GM19372 (cell line): ENCODE measurements at regions not wholly inside any gene's neighbourhood (a gene's known extent, or its start where the extent isn't known, plus 50 kb on each side); places are given as distances from the start of the nearest gene placed in this dataset.

Source experiments
- ATAC-seq: cut with Tn5 transposase; IDR thresholded peaks from one replicate; pipeline ENCODE4 v1.9.1; 2021; ENCODE audit warnings: mild to moderate bottlenecking, low read depth, moderate library complexity; ENCODE audit not compliant: unreplicated experiment

GRCh38 chr18:41842886-41843285, 112.1 kb upstream of the PIK3C3 start:
- no peak for ATAC-seq

GRCh38 chr18:41829647-41830516, 125.2 kb upstream of the PIK3C3 start:
- ATAC-seq = no peak

DNA sequence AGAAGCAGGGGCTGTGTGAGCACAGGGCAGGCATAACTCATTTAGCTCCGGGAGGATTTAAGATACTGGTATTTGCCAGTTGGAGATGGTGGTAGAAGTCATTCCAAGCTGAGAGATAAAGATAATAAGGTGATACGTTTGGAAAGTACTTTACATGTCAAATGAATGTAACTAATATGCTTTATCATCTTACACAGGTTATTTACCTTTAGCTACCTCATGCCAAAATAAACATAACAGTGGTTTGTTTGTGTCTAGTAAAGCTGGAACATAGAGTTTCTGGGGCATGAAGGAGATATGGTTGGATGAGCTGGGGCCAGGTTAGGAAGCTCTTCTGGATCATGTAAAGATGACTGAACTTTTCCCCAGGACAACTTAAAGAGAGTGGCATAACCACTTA, 126.9 kb upstream of the PIK3C3 start:
- no peak for ATAC-seq

- no peak for ATAC-seq
Measured at GRCh38 chr18:41820784-41821183, 134.2 kb upstream of the PIK3C3 start.

DNA sequence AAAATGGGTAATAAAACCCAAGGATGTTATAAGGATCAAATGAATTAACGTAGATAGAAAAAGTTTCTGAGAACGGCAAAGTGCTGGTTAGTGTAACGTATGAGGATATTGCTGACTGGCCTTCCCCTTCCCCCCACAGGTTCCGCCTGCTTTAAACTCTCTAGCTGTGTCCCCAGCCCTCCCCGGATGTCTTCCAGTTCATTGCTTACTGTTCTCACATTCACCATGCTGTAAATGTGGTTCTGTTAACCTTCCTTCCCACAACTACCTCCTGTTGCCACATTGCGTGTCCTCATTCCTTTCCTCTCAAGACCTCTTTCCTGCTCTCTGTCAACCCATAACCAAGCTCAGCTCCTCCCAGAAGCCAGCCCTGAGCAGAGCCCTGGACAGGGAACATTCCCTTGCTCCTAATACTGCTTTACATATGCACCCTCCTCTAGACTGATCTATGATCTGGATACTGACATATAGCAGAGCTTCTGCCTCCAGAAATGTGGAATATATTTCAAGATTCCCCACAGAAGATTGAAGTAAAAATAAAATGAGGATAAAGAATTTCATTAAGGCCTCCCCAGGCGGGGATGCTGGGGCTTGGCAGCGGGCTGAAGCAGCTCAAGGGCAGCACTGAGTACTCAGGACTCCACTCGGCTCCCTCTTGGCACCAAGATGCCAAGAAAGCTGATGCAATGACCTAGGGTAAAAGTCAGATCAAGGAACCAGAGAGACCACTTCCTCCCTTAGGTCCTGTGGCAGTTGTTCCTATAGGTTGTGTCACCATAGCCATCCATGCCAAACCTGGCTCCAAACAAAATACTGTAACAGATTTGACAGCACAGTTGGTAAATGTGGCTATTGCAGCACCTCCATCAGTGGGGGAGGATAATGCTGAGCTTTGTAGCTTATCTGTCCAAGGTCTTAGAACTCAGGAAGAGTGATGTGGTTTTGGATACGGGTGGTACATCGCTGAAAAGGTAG, 136.4 kb upstream of the PIK3C3 start:
- ATAC-seq = no peak

GRCh38 chr18:41814651-41815050, 140.4 kb upstream of the PIK3C3 start:
- no peak for ATAC-seq

- no peak for ATAC-seq
Measured at GRCh38 chr18:41809652-41810051, 145.4 kb upstream of the PIK3C3 start.

DNA sequence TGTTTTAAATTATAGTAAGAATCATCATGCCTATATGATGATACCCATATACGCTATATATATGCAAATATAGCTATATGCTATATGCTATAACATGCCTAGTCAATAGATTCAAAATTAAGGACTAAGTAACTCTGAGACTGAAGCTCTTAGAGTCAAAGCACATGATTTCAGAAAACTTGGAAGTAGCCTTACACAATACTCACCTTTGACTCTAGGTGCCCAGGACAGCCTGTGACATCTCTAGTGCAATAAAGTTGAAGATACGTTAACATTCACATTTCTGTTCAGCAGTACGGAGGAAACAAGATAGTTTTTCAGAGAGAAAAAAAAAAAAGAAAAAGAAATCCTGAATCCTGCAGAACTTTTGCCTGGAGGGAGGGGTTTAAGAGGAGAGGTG, 149.7 kb upstream of the PIK3C3 start:
- ATAC-seq = no peak

GRCh38 chr18:41798879-41799278, 156.2 kb upstream of the PIK3C3 start:
- no peak for ATAC-seq

GRCh38 chr18:41790687-41791086, 164.3 kb upstream of the PIK3C3 start:
- no peak for ATAC-seq

GRCh38 chr18:41789001-41789400, 166.0 kb upstream of the PIK3C3 start:
- no peak for ATAC-seq

DNA sequence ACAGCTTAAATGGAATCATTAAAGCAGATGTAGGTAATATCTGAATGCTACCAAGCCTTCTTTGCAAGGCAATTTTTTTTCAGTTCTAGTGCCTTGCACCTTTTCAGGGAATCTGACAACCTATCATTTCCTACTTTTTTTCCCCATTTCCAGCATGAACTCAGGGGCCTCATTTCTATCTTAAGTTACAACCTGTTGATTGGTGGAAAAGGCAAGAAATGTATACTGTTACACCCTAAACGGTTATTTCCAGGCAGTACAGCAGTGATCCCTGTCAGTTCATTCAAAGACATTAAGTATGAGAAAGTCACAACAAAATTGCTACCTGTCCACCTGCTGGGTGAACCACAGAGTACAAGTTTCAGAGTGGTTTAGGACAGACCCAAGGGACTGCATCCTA, 171.2 kb upstream of the PIK3C3 start:
- ATAC-seq = no peak

DNA sequence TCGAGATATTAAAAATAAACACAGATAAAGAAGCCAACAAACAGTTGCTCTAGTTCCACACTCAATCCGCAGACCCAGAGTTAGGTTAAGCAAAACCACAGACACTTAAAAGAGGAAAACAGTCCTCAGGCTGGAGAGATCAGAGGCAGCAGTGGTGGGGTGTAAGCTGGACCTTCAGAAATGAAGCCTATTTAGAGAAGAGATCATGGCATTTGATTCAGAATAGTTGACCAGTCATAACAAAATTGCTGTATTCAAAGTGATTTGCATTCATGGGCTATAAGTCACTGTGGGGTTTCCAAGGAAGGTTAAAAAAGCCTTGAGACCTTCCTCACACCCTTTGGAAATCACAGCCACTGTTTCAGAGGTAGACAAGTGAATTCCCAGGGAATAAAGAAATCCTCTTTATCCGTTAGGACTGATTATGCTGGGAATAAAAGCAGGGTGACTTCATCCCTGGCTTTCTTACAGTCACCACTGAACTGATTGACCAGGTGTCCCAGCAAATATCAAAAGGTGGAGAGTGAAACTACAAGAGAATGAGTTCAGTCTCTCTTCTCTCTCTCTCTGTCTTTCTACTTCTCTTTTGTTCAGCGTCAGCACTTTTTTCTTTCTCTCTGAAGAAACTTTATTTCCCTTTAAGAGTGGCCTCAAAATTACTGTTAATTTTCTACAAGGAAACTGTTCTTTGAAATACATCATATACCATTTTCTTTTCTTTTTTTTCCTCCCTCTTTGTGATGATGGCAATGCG, 171.8 kb upstream of the PIK3C3 start:
- no peak for ATAC-seq

GRCh38 chr18:41771973-41772372, 183.1 kb upstream of the PIK3C3 start:
- no peak for ATAC-seq

DNA sequence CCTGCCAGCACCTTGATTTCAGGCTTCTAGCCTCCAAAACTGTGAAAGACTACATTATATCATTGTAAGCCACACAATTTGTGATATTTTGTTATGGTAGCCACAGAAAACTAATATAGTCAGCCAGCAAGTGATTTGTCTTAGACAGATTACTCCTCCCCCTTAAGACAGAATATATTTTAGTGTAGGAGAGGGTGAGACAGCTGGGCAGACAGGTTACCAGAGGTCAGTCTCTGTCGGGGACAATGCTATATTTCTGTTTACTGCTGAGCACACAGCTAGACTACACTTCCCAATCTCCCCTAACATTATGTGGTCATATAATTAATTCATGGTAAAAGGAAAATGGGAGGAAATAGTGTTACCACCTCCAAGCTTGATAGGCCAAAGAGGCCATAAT, 185.8 kb upstream of the PIK3C3 start:
- ATAC-seq = no peak

DNA sequence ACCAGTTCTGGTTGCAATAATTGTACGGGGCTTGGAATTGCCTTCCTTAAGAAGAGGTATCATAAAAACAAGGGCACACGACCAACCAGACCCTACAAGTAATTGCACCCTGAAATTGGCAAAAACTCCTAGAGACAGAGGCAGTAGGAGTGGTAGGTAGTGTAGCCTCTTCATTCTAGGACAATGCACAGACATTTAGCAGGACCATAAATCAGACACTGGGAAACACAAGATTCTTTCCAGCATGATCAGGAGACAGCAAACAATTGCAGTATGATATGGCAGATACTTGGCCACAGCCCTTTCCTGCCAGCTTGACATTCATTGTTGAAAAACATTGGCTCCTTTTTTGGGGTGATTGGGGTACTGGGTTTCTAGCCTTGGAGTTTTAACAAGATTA, 186.6 kb upstream of the PIK3C3 start:
- ATAC-seq = no peak

DNA sequence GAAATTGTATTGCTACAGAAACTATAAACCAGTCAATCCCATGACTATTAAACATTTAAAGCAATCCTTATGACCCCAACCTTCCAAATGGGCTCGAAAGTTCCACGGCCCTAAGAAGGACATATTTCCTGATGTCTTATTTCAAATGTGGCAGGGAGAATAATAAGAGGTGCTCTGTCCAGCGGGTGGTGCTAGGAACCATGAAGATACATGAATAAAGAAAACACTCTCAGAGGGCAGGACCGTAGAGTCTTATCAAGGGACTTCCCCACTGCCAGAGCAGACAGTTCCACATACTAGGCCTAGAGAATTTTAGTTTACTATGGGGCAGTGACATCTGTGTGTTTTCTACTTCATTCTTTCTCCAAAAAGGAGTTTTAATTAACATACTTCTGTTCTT, 187.1 kb upstream of the PIK3C3 start:
- no peak for ATAC-seq

GRCh38 chr18:41765460-41765859, 189.6 kb upstream of the PIK3C3 start:
- ATAC-seq = no peak

GRCh38 chr18:41763361-41763760, 191.7 kb upstream of the PIK3C3 start:
- no peak for ATAC-seq

- ATAC-seq = no peak
Measured at GRCh38 chr18:41761333-41762018, 193.6 kb upstream of the PIK3C3 start.
